ENCODE measurements at regions not wholly inside any gene's neighbourhood (a gene's known extent, or its start where the extent isn't known, plus 50 kb on each side); places are given as distances from the start of the nearest gene placed in this dataset.

DNA sequence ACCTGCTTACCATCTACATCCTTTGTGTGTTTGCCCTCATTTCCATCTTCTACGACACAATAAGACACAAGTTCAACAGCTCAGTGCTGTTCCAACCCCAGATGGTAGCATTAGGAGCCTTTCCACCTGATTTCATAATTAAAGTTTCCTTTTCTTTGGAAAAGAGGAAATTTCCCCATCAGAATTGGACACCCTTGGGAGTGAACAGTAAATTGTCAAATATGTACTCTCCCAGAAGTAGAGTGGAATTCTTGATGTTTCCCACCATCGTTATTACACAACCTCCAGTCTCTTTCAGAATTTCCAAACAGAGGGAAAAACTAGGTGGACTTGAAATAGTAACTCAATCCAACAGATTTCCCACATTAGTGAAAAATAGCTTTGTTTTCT, 337.6 kb upstream of the OR4E1 start:
- DNase-seq = no peak

DNA sequence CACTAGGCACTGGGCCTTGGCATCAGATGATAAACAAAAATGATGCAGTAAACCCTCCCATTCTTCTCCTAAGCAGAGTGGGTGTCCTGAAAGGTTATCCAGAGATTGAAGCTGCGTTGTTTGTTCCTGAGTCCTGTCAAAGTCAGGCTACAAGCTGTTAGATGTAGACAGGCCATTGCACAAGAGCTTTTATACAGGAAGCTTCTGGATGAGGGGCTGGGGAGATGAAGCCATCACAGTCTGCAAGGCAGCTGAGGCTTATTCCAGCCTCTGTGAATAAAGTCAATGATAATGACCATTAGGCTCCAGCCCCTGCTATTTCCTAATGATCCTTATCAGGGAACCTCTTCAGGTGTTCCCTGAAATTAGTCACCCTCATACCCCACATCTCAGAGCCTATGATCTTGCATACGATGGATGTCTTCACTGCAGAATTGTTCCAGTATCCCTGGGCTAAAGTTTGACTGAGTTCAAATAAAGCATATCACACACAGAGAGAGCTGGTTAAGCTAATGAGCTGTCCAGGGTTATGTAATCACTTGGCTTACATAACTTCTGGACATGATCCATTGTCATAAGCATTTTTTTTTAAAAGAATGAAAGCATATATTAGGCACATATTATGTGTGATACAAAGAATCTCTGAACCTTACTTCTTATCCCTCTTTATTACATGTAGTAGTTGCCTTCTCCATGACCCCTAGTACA, 337.1 kb upstream of the OR4E1 start:
- DNase-seq = no peak

DNA sequence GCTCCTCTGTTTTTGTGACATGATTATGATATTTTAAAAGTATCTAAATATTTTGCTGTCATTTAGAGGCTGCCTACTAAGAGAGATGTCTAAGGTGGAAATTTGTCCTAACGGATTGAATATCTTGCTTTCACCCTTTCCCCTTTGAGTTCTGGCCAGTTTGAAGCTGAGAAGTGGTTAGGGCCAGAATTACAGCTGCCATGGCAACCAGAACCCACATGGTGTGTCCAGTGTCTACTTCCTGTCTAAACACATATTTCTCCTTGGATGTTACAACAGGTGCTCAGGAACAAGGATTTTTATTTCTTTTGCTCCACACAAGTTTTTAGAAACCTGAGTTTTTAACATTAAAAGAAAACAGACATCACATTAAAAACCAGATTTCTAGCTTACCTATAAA, 335.1 kb upstream of the OR4E1 start:
- DNase-seq = peak; percentile 89

DNA sequence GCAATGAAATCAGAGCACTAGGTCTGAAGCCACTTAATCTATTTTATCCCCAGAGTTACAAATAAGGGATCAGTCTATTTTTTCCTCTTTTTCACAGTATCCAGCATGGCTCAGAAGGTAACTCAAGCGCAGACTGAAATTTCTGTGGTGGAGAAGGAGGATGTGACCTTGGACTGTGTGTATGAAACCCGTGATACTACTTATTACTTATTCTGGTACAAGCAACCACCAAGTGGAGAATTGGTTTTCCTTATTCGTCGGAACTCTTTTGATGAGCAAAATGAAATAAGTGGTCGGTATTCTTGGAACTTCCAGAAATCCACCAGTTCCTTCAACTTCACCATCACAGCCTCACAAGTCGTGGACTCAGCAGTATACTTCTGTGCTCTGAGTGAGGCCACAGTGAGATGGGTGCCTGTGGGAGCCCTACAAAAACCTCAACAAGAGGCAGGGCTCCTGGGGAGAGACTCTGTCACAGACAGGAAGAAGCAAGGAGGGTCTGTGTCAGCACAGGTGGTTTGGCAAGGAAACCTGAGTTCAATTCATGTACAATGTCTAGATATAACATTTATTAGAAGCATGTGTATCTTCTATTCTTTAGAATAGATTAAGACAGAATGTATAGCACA, 334.3 kb upstream of the OR4E1 start:
- no peak for DNase-seq

DNA sequence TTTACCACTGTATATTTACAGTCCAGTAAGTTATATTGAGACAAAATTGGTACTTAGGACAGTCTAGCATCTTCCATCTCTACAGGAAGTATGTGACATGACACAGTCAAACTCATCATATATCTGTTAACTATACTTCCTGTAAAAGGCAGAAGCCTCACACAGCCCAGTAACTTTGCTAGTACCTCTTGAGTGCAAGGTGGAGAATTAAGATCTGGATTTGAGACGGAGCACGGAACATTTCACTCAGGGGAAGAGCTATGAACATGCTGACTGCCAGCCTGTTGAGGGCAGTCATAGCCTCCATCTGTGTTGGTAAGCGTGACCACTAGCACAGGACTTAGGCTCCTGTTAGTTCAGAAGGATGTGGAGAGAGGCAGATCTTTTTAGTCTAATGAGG, 333.7 kb upstream of the OR4E1 start:
- no peak for DNase-seq

DNA sequence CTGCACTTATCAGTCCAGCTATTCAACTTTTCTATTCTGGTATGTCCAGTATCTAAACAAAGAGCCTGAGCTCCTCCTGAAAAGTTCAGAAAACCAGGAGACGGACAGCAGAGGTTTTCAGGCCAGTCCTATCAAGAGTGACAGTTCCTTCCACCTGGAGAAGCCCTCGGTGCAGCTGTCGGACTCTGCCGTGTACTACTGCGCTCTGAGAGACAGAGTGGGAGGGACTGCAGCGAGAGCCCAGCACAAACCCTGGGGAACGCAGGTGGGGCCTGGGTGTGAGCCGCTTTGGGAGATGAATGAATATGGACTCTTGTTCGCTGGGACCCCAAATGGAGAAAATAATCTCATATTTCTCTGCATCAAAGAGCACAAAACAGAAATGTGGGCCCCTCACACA, 329.8 kb upstream of the OR4E1 start:
- no peak for DNase-seq

DNA sequence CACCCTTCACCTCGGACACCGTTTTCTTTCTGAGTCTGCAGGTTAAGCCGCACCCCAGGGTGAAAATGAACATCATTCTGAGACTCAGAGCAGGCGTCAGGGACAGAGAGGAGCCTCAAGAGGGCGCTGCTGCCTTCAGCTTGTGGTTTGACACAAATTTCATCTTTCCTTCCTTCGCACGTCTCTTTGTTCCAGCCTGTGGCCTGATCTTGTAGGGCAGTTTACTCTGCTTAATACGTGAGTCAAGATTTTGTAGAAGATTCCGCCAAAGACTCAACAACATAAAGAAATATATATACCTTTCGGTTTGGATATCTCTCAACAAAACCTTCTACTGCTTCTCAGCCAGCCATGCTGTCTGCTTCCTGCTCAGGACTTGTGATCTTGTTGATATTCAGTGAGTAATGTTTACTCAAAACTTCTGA, 329.3 kb upstream of the OR4E1 start:
- DNase-seq = peak; percentile 69

DNA sequence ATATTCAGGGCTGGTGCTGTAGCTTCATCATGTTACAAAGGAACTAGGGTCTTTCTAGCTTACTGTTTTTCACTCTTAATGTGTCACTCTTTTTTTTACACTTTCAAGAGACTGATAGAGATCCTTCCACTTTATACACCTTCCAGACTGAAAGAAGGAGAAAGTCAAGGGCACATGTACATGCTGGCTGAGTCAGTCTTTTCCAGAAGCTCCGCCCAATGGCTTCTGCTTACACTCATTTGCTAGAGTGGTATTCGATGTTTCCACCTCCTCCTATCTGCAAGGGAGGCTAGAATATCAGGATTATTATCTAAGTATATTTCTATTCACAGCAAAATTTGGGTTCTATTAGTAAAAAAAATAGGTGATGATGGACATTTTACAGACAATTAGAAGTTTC, 325.8 kb upstream of the OR4E1 start:
- no peak for DNase-seq

DNA sequence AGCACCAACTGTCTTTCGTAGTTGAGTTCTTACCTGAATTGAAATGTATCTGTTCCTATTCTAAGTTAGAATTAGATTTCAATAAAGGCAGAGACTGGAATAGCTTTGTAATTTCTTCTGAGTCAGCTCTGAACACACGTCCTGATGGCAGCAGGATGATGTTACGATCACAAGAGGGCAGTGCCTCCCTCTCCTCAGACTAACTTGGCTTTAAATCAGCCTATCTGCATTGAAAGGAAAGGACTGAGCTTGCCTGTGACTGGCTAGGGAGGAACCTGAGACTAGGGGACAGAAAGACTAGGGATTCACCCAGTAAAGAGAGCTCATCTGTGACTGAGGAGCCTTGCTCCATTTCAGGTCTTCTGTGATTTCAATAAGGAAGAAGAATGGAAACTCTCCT, 323.7 kb upstream of the OR4E1 start:
- peak; percentile 65 for DNase-seq

DNA sequence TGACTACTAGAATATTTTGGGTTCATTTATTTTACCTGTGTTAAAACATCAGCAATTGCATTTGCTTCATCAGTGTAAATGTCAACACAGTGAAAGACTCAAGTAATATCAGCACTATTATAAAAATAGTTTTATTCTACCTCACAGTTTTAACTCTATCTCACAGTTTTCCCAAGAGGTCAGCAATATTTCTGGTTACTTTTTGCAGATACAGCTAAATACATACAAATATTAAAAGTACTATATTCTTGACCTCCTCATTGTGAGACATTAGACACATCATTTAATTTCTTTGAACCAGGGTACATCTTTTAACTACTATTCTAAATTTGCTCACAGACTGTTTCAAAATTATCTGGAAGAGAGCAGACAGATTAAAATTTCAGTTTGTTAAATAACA, 321.7 kb upstream of the OR4E1 start:
- no peak for DNase-seq

DNA sequence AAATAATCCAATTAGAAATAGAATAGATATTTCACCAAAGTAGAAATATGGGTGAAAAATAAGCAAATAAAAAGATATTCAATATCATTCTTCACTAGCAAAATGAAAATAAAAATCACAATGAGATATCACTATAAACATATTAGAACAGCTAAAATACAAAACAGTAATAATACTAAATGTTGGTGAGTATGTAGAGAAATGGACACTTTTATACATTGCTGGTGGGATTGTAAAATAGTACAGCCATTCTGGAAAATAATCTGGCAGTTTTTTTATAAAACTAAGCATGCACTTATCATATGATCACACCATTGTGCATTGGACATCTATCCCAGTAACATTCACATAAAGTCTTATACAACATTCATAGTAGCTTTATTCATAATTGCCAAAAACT, 320.2 kb upstream of the OR4E1 start:
- DNase-seq = no peak

DNA sequence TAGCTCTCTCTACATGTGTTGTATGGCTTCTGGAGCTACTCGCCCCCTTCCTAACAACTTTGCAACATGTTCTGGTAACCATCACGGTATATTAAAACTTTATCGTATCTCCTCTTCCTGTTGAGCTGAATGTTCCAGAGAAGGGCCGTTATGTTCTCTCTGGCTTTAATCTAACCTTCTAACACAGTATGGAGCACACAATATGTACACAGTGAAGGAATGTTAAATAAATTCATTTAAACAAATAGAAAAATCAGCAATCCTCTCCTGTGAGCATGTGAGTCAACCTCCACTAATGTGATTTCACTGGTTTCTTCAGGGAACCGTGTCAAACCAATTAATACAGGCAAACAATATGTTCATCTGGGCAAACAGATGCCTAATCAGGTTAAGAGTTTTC, 319.5 kb upstream of the OR4E1 start:
- DNase-seq = no peak

DNA sequence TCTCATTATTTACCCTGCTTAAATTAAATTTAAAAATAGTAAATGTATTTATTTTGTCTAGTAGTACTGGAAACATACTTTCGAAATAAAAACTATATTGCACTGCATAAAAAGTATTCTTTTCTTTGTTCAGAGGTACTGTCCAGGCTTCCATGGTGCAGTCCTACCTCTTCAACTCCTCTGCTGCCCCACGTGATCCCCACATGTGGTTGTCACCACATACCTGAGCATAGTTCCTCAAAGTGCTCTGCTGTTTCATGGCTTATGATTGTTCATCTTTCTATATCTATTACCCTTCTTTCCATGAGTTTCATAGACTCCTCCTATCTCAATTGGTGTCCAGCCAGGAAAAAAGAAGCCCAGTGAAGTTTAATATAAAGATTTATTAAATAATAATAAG, 317.5 kb upstream of the OR4E1 start:
- DNase-seq = no peak

DNA sequence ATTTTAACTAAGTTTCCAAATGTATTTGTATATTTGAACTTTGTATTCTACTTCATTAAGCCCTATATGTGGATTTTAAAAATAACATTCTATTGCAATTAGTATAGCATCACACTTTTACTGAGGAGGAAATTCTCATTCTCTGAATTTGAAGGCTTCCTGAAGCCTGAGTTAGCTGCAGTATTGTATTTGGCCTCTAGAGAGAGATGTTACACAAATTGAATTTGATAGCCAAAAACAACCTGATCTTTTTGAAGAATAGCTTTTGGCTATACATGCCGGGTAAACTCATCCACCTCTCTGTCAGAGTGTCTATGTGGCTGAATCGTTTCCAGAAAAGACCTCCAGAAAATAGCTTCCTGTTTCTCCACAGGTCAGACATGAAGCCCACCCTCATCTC, 316.5 kb upstream of the OR4E1 start:
- DNase-seq = peak; percentile 52

DNA sequence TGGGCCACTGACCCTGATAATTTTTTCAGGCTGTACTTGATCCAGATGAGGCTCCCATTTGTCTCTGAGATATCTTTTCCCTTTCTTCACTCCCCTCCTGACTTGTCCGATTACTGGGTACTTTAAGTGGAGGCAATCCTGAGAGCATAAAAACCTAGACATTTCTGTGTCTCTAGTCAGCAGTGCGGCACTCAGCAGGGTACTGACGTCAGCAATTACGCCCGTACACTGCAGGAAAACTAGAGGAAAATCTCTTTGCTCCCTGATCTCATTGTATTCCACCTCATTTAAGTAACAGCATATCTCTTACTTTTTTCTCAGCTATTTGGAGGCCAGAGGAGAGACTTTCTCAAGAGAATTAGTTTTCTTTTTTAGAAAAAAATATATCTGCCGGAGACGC, 315.5 kb upstream of the OR4E1 start:
- no peak for DNase-seq

DNA sequence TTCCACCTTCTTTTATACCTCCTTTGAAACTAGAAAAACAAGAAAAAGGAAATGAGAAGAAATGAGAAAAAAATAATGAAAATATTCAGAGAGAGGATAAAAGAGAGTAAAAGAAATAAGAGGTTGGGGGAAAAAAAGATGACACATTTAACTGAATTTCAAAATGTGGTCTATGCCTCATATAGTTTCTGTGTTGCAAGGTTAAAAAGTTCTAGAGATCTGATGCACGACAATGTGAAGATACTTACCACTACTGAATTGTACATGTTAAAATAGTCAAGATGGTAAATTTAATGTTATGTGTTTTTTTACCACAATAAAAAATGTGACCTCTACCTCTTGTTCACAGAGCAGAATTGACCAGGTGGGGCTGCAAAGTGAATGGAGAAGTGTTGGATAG, 314.8 kb upstream of the OR4E1 start:
- no peak for DNase-seq

DNA sequence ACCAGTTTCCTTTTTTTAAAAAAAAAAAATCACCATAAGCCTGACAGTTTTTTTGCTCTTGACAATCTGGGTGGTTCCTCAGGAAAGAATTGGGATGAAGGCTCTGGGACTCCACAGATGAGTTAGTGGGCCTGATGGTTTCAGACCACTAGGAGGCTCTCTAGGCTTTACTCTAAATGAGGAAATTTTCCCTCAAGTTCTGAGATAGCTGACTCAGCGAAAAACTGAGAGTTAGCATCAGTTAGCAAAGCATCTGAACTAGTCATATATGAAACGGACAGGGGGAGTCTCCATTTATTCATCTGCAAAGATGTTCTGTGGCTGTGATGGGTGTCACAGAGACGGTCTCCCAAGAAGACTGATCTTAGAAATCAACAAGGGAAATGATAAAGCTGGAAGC, 314.3 kb upstream of the OR4E1 start:
- DNase-seq = peak; percentile 66

DNA sequence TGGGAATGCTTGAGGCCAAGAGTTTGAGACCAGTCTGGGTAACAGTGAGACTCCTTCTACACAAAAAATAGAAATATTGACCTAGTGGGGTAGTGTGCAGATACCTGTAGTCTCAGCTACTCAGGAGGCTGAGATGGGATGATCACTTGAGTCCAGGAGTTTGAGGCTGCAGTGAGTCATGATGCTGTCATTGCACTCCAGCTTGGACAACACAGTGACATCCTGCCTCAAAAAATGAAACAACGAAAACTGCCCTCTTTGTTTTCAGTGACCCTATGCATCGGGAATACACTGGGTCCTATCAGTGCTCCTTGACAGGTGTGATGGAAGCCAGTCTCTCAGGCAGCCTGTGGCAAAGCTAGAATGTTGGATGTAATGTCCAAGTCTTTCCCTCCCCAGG, 311.5 kb upstream of the OR4E1 start:
- peak; percentile 54 for DNase-seq

DNA sequence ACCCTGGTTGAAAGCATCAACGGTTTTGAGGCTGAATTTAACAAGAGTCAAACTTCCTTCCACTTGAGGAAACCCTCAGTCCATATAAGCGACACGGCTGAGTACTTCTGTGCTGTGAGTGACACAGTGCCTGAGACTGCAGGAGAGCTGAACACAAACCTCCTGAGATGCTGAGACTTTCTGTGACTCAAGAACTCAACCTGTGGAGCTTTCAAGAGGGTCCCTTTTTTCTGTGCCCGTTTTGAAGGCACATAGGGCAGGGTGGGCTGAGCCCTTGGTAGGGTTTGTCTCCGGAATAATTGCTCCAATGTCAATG, 305.3 kb upstream of the OR4E1 start:
- no peak for DNase-seq

DNA sequence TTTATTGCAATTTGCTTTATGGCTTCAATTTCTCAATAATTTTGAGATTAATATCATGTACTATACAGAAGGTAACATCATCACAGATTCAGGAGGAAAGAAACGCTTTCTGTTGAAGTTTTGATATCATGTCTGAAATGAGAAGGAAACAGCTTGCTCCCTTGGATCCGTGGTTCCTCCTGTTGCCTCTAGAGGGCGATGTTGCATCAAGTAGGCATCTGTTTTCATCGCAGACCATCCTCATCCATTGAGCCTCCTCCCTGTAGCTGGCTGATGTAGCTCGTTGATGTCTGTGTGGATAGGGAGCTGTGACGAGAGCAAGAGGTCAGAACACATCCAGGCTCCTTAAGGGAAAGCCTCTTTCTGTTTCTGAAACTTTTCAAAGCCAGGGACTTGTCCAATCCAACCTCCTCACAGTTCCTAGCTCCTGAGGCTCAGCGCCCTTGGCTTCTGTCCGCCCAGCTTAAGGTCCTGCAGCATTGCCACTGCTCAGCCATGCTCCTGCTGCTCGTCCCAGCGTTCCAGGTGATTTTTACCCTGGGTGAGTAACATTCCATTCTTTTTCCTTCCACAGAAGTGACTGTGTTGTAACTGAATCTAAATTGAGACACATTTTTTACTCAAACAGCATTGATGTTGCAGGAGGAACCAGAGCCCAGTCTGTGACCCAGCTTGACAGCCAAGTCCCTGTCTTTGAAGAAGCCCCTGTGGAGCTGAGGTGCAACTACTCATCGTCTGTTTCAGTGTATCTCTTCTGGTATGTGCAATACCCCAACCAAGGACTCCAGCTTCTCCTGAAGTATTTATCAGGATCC, 304.8 kb upstream of the OR4E1 start:
- DNase-seq = peak; percentile 68

DNA sequence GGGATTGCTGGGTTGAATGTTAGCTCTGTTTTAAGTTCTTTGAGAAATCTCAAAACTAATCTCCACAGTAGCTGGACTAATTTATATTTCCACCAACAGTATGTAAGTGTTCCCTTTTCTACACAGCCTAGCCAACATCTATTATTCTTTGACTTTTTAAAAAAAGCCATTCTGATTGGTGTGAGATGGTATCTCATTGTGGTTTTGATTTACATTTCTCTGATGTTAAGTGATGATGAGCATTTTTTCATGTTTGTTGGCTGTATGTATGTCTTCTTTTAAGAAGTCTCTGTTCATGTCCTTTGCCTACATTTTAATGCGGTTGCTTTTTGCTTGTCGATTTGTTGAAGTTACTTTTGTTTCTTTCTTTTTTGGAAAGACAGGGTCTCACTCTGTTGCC, 301.1 kb upstream of the OR4E1 start:
- no peak for DNase-seq

DNA sequence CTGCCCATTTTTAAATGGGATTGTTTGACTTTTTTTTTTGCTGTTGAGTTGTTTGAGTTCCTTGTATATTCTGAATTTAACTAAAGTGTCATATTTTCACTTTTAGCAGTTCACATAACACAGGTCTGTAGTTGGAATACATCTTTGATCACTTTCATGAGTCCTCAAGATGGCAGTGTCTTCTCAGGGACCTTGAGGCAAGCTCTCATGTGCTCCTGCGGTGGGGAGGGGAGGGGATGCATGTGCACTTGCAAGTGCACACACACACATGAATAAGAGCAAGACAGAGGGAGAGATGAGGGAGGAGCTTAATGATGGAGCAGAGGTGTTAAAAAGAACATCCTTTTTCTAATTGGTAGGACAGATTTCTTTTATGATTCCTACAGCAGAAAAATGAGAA, 291.4 kb upstream of the OR4E1 start:
- no peak for DNase-seq

DNA sequence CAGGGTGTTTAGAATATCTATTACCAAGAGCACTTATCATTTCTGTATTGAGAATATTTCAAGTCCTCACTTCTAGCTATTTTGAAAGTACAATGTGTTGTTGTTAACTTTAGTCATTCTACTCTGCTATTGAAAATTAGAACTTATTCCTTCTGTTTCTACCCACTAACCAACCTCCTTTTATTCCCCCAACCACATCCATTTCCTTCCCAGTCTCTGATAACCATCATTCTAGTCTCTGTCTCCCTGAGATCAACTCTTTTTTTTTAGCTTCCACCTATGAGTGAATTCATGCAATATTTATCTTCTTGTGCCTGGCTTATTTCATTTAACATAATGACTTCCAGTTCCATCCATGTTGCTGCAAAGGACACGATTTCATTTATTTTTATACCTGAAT, 290.6 kb upstream of the OR4E1 start:
- DNase-seq = no peak

DNA sequence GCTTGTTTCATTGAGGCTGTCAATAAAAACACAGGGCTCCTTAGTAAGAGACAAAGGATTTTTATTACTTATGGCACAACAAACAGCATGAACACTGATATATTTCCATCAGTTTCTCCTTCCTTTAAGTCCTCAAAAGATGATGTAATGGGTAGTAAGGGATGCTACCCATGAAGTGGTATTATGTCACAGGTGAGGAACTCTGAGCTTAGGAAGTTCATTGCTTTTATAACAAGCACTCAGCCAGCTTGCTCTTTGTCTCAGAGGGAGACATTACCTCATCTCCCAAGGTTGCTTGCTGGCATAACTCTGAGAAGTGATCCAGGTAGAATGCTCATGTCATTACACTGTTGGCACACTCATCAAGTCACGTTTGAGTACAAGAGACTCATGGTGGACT, 287.0 kb upstream of the OR4E1 start:
- peak; percentile 48 for DNase-seq

DNA sequence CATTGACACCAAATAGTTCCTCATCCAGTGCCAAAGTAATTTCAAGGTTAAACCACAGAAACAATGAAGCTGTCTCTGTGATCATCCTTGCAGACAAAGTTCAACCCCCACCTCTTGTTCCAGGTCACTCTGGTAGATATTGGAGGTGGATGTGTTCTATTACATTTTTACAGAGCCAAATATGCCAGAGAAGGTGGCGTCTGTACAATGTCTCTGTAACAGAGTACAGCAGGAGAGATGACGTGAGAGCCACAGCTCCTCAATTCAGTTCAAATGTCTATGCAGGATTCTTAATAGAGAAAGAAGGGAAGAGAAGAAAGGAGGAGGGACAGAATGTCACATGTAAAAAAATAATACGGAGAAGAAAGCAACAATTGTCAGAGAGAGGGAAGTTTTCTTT, 268.3 kb upstream of the OR4E1 start:
- no peak for DNase-seq
